WI38 (cell line): ENCODE measurements at regions not wholly inside any gene's neighbourhood (a gene's known extent, or its start where the extent isn't known, plus 50 kb on each side); places are given as distances from the start of the nearest gene placed in this dataset.
A peak's percentile ranks its signal among the peaks of the same experiment; 100 is the strongest.

Source experiments
- H3K4me3 ChIP-seq: 2 replicates; pipeline ENCODE4 v1.5.1; 2011; ENCODE audit warnings: low read depth, mild to moderate bottlenecking, control low read depth, low read length
- TF ChIP-seq, protein P1 (sequence below): IDR thresholded peaks from 2 replicates; pipeline ENCODE4 v1.5.1; 2012; ENCODE audit warnings: low read depth, mild to moderate bottlenecking, control low read depth, low read length

DNA sequence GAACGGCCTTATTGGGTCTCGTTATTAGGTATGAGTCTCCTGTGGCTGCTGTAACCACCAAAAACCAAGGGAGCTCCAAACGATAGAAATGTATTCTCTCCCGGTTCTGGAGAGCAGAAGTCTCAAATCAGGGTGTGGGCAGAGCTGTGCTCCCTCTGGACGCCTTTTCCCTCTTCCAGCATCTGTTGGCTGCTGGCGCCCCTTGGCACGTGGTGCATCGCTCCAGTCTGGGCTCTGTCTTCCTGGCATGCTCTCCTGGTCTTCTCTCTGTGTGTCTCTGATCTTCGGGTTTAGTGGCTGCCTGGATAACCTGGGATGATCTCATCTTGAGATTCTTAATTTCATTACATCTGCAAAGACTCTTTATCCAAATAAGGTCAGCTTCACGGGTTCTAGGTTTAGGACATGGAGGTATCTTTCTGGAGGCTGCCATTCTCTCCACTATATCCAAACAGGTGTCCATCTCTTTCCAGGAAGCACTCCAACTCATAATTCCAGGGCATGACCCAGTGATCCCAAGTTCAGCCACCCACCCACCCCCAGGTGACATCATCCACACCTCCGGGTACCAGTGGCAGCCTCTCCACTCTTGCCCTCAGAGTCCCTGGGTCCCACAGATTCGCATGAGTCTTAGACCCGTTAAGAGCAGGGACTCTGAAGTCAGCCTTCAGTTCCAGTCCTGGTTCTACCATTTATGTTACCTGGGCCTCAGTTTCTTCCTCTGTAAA, 145.5 kb upstream of the FOXF1 start:
- no peak overlapping the region for H3K4me3 ChIP-seq
- TF ChIP-seq, protein P1, sequence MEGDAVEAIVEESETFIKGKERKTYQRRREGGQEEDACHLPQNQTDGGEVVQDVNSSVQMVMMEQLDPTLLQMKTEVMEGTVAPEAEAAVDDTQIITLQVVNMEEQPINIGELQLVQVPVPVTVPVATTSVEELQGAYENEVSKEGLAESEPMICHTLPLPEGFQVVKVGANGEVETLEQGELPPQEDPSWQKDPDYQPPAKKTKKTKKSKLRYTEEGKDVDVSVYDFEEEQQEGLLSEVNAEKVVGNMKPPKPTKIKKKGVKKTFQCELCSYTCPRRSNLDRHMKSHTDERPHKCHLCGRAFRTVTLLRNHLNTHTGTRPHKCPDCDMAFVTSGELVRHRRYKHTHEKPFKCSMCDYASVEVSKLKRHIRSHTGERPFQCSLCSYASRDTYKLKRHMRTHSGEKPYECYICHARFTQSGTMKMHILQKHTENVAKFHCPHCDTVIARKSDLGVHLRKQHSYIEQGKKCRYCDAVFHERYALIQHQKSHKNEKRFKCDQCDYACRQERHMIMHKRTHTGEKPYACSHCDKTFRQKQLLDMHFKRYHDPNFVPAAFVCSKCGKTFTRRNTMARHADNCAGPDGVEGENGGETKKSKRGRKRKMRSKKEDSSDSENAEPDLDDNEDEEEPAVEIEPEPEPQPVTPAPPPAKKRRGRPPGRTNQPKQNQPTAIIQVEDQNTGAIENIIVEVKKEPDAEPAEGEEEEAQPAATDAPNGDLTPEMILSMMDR = no peak

DNA sequence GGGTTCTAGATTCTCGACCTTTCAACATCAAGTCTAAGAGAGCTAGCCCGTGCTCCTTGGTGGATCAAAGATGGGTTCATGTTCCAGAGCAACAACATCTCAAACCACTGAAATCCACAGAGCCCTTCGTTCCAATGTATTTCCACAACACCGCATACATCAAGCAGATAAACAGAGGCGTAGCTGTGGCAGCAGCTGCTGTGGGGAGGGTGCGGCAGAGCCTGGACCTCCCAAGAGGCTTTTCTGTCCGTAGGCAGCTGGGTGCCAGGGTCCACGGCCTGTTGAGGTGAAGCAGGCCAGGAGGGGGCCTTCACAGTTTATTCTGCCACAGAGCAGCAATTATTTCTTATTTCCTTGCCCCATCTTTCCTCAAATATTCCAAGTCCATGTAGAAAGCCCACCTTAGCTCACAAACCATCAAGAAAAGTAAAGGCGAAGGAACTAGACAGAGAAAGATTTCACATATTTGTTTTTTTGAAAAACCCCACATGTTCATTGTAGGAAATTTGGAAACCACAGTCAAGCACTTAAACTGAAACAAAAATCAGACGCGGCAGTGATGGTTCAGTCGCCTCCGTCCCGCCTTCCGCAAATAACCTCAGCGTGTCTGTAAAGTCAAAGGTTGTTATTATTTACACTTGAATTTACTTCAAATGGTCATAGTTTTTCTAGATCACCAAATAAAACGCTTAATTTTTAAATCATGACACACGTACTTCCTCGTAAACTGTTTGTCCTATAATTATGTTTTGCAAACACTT, 144.6 kb upstream of the FOXF1 start:
- TF ChIP-seq, protein P1 = no peak
- H3K4me3 ChIP-seq = peak overlapping the region; percentile 20; the same call in 1 of the 2 replicates

DNA sequence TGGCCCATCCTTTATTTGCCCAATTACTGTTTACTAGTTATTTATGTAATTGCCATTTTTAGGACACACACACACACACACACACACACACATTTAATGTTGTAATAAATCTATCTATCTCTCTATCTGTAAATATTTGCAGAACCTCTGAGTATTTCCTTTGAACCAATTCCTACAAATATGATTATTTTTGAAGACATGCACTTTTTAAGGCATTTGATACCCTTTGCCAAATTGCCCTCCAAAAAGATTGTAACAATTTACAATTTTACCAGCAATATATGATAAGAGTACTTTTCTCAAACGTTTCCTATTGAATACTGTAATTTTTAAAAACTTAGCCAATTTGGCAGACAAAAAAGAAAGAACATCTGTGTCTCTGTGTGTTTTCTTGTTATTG, 143.8 kb upstream of the FOXF1 start:
- TF ChIP-seq, protein P1 = no peak
- H3K4me3 ChIP-seq = no peak overlapping the region

DNA sequence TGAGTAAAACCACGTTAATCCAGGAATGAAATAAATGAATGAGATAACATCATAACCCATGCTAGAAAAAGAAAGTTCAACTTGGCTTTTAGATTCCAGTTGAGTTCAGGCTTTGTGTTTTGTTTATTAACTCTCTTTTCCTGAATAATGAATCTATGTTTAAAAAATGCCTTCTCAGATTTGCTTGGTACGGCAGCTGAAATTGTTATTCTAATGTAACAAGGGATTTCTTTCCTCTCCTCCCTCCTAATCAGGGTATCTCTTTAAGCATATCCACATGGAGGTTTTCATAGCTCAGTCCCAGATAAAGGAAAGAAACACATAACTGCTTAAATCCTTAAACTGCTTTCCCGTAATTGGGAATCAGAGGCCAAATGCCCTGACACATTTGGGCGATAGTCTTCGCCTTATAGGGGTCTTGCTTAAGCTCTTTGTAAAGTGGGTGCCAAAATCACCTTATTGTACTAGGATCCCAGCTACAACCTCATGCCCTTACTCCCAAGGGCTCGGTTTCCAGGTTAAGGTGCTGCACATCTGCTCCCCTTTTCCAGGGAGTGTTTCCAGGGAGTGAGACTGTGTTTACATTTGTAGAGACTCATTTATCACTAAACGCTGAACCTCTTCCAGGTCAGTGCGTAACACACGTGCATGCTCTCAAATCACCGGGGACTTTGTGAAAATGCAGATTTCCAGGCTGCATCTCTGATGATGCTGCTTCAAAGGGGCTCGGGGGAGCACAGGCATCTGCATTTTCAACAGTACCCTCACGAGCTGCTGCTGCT, 142.8 kb upstream of the FOXF1 start:
- H3K4me3 ChIP-seq = no peak overlapping the region
- TF ChIP-seq, protein P1 = no peak

DNA sequence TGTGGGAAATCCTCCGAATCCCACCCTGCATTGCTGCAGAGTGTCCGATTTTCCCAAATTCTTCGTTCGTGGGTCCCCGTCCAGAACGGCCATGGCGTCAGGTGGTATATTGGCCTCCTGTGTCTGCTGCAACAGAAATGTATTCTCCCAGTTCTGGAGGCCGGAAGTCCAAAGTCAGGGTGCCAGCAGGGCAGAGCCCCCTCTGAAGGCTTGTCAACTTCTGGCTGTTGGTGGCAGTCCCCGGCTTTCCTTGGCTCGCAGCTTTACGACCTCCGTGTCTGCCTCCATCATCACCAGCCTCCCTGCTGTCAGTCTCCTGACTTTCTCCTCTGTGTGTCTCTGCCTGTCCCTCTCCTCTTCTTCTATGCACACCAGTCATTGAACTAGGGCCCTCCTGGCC, 142.1 kb upstream of the FOXF1 start:
- no peak overlapping the region for H3K4me3 ChIP-seq
- TF ChIP-seq, protein P1 = no peak

DNA sequence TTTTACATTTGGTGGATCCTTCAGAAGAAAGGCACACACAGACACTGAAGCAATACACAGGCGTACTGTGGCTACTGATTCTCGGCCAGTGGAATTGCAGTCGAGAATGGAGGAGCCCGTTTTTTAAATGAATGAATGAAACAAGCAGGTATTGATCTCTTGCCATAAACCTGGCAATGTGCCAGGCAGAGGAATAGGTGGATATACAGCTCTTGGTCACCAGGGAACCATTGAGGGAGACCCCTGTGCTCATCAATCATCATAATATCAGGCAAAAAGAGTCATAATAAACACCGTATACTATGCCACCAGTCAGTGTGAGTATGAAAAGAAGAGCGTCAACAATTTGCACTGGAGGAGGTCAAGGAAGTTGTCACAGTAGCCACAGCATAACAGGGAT, 140.3 kb upstream of the FOXF1 start:
- H3K4me3 ChIP-seq = no peak overlapping the region
- TF ChIP-seq, protein P1 = no peak
